GM19372 (cell line): ENCODE measurements at regions not wholly inside any gene's neighbourhood (a gene's known extent, or its start where the extent isn't known, plus 50 kb on each side); places are given as distances from the start of the nearest gene placed in this dataset.
"Not testable (repeated sequence)": the region's sequence is repeated elsewhere in the genome, so short reads cannot be mapped to it uniquely, and the experiment has no call there.

Experiments used
- ATAC-seq: cut with Tn5 transposase; IDR thresholded peaks from one replicate; pipeline ENCODE4 v1.9.1; 2021; ENCODE audit warnings: mild to moderate bottlenecking, low read depth, moderate library complexity; ENCODE audit not compliant: unreplicated experiment

- ATAC-seq: no peak
Observed at GRCh38 chr20:61066526-61066925, 185.5 kb upstream of the CDH4 start.

GRCh38 chr20:61067221-61067620 is 184.8 kb upstream of the CDH4 start:
- ATAC-seq: no peak

GRCh38 chr20:61072398-61072797 is 179.7 kb upstream of the CDH4 start:
- no peak for ATAC-seq

- ATAC-seq: no peak
Observed at GRCh38 chr20:61073376-61073775, 178.7 kb upstream of the CDH4 start.

- ATAC-seq: no peak
Observed at GRCh38 chr20:61082720-61083119, 169.3 kb upstream of the CDH4 start.

- no peak for ATAC-seq
Observed at GRCh38 chr20:61083431-61083830, 168.6 kb upstream of the CDH4 start.

- no peak for ATAC-seq
Observed at GRCh38 chr20:61086031-61086430, 166.0 kb upstream of the CDH4 start.

GRCh38 chr20:61090541-61090940 is 161.5 kb upstream of the CDH4 start:
- ATAC-seq: no peak

GRCh38 chr20:61092251-61092650 is 159.8 kb upstream of the CDH4 start:
- no peak for ATAC-seq

- no peak for ATAC-seq
Observed at GRCh38 chr20:61094581-61094980, 157.5 kb upstream of the CDH4 start.

GRCh38 chr20:61096463-61096862 is 155.6 kb upstream of the CDH4 start:
- ATAC-seq: no peak

GRCh38 chr20:61099806-61100205 is 152.3 kb upstream of the CDH4 start:
- ATAC-seq: no peak

- no peak for ATAC-seq
Observed at GRCh38 chr20:61100489-61100888, 151.6 kb upstream of the CDH4 start.

GRCh38 chr20:61101321-61101720 is 150.7 kb upstream of the CDH4 start:
- not testable (repeated sequence) for ATAC-seq

- ATAC-seq: no peak
Observed at GRCh38 chr20:61104232-61104631, 147.8 kb upstream of the CDH4 start.

GRCh38 chr20:61105395-61105794 is 146.7 kb upstream of the CDH4 start:
- no peak for ATAC-seq

GRCh38 chr20:61106438-61106837 is 145.6 kb upstream of the CDH4 start:
- no peak for ATAC-seq

- no peak for ATAC-seq
Observed at GRCh38 chr20:61109221-61109805, 142.7 kb upstream of the CDH4 start.

- ATAC-seq: no peak
Observed at GRCh38 chr20:61112515-61112914, 139.5 kb upstream of the CDH4 start.

- no peak for ATAC-seq
Observed at GRCh38 chr20:61113731-61114130, 138.3 kb upstream of the CDH4 start.

- no peak for ATAC-seq
Observed at GRCh38 chr20:61114493-61115175, 137.4 kb upstream of the CDH4 start.

- no peak for ATAC-seq
Observed at GRCh38 chr20:61115364-61116065, 136.5 kb upstream of the CDH4 start.
